Spleen (tissue), 7 donors: ENCODE measurements at regions not wholly inside any gene's neighbourhood (a gene's known extent, or its start where the extent isn't known, plus 50 kb on each side); places are given as distances from the start of the nearest gene placed in this dataset.
"Not testable (repeated sequence)": the region's sequence is repeated elsewhere in the genome, so short reads cannot be mapped to it uniquely, and the experiment has no call there.

ENCODE experiments used
- CTCF ChIP-seq, 11 experiments: fragments of 200-600 bp in 7 of 11; fragments of 450-650 bp in 4 of 11; sonication (generic) in 4 of 11; IDR thresholded peaks in 8 of 11; conservative IDR thresholded peaks in 3 of 11; 1 replicate in 7 of 11; 2 replicates in 4 of 11; pipeline versions ENCODE4 v1.4.0 to v1.8.0; 2016 to 2021; ENCODE audit warnings: antibody characterized with exemption in 11 of 11, inconsistent platforms in 4 of 11, mild to moderate bottlenecking in 1 of 11
- POLR2A ChIP-seq, 3 donors: fragments of 450-650 bp; IDR thresholded peaks; one replicate each; pipeline ENCODE4 v1.5.1; 2017; ENCODE audit warnings: antibody characterized with exemption in 3 of 3, mild to moderate bottlenecking in 1 of 3
- POLR2AphosphoS5 ChIP-seq, 3 donors: sonication (generic); formaldehyde crosslinking; IDR thresholded peaks; one replicate each; pipeline ENCODE4 v1.5.1; 2017; ENCODE audit warnings: antibody characterized with exemption in 3 of 3
- donor health status: DM: no; HTN: no; CAD: no; lungs with moderate emphysema.
- donor health status: DM: no; HTN: no; CAD: no.
- donor health status: DM: no; HTN: no; CAD: no.

GRCh38 chr6:140189263-140189662 lies 814.8 kb upstream of the CITED2 start:
- not testable (repeated sequence) for TF ChIP-seq CTCF (IDR thresholded peaks at IDR 0.05 in 8 of 11, conservative IDR thresholded peaks at IDR 0.05 in 3 of 11); POLR2A (IDR thresholded peaks at IDR 0.05); POLR2AphosphoS5 (IDR thresholded peaks at IDR 0.05)
